H1 (cell line): ENCODE measurements at regions not wholly inside any gene's neighbourhood (a gene's known extent, or its start where the extent isn't known, plus 50 kb on each side); places are given as distances from the start of the nearest gene placed in this dataset.

Source experiments
- CREB1 ChIP-seq: IDR thresholded peaks from 2 replicates; pipeline ENCODE4 v1.6.1; 2012; ENCODE audit warnings: inconsistent platforms
- PHF8 ChIP-seq: fragments of 200-600 bp; sonication (generic); conservative IDR thresholded peaks from 2 replicates; pipeline ENCODE4 v1.7.1; 2012; ENCODE audit warnings: low read depth, mild to moderate bottlenecking, inconsistent platforms, low read length, moderate library complexity
- RBBP5 ChIP-seq: IDR thresholded peaks from 2 replicates; pipeline ENCODE4 v1.7.1; 2012; ENCODE audit warnings: low read depth, mild to moderate bottlenecking, inconsistent platforms, low read length, moderate library complexity, borderline replicate concordance

DNA sequence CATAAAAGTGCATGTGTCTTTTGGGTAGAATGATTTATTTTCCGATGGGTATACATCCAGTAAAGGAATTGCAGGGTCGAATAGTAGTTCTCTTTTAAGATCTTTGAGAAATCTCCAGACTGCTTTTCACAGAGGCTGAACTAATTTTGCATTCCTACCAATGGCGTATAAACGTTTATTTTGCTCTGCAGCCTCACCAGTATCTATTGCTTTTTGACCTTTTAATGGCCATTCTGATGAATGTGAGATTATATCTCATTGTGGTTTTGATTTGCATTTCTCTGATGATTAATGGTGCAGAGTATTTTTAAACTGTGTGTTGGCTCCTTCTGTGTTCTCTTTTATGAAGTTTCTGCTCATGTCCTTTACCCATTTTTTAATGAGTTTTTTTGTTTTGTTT lies 1020.1 kb downstream of the NXPH1 start (continued):
- TF ChIP-seq CREB1, result no peak
- no peak for TF ChIP-seq PHF8
- TF ChIP-seq RBBP5, result no peak
